K562 (cell line): ENCODE measurements at regions not wholly inside any gene's neighbourhood (a gene's known extent, or its start where the extent isn't known, plus 50 kb on each side); places are given as distances from the start of the nearest gene placed in this dataset.

Experiments used
- ATAC-seq: fragments of 200-7000 bp; cut with Tn5 transposase; 3 replicates; pipeline ENCODE4 v1.9.1; 2020; ENCODE audit warnings: moderate library complexity
- BruUV-seq: library from RNA; stranded (reverse); fragments of 400-500 nt; replicated peaks from 2 replicates; lab custom pipeline; 2021; lab: Mats Ljungman, UMichigan
- CTCF ChIA-PET: fragments of 300-600 bp; formaldehyde crosslinking; extraction: SDS; loops from one replicate; lab custom pipeline; 2021; ENCODE audit warnings: low intra/inter-chr PET ratio; lab: Yijun Ruan, JAX
- POLR2A ChIA-PET: fragments of 300-600, 350-650 bp; sonication (Branson Sonifier 250); formaldehyde crosslinking; extraction: SDS; loops from one replicate; lab custom pipeline; 2021; ENCODE audit warnings: antibody characterized with exemption, inconsistent platforms; lab: Yijun Ruan, JAX
- DNase-seq, 4 experiments: peaks; one replicate each; pipeline versions ENCODE4 v3.0.0 to v3.0.0-alpha.2; 2011 to 2018; ENCODE audit warnings: low spot score in 3 of 4, mixed read lengths in 3 of 4; ENCODE audit errors: extremely low read depth in 1 of 4
- FAIRE-seq: peaks from 2 replicates; lab custom pipeline; 2011; peaks lifted over from hg19 to GRCh38; lab: Jason Lieb, UNC
- H2AFZ ChIP-seq: 2 replicates; pipeline ENCODE4 v1.6.0; 2011; ENCODE audit warnings: low read depth, low read length, control low read depth, inconsistent platforms
- H3K27ac ChIP-seq: fragments of 200-600 bp; 3 replicates; pipeline ENCODE4 v1.8.0; 2011; ENCODE audit warnings: low read depth, mild to moderate bottlenecking, control low read depth, inconsistent platforms, low read length, moderate library complexity, mixed read lengths; ENCODE audit errors: extremely low read depth
- H3K27me3 ChIP-seq, 2 experiments: fragments of 300-600 bp in 1 of 2; 2 replicates in 1 of 2; 3 replicates in 1 of 2; pipeline versions ENCODE4 v1.6.0 to v1.8.0; 2011; ENCODE audit warnings: inconsistent platforms in 2 of 2, low read length in 2 of 2, mild to moderate bottlenecking in 1 of 2, mixed read lengths in 1 of 2, moderate library complexity in 1 of 2; ENCODE audit not compliant: control insufficient read depth in 2 of 2, insufficient read depth in 2 of 2
- H3K36me3 ChIP-seq: fragments of 300-600 bp; 3 replicates; pipeline ENCODE4 v1.8.0; 2011; ENCODE audit warnings: mild to moderate bottlenecking, low read length, inconsistent platforms; ENCODE audit not compliant: control insufficient read depth, insufficient read depth
- H3K4me1 ChIP-seq, 2 experiments: fragments of 200-600 bp in 1 of 2; replicated peaks in 1 of 2; 2 replicates in 1 of 2; 3 replicates in 1 of 2; pipeline versions ENCODE4 v1.5.1 to v1.8.0; 2011; ENCODE audit warnings: inconsistent platforms in 2 of 2, low read length in 2 of 2, mild to moderate bottlenecking in 1 of 2, mixed read lengths in 1 of 2, moderate library complexity in 1 of 2; ENCODE audit not compliant: control insufficient read depth in 2 of 2, insufficient read depth in 2 of 2
- H3K4me2 ChIP-seq: 2 replicates; pipeline ENCODE4 v1.6.1; 2011; ENCODE audit warnings: low read length, control low read depth, inconsistent platforms, mixed read lengths; ENCODE audit not compliant: insufficient read depth
- H3K4me3 ChIP-seq: fragments of 200-600 bp; sonication (generic), shearing (Covaris generic); 2 replicates; pipeline ENCODE4 v1.5.1; 2016; ENCODE audit warnings: control low read depth, inconsistent platforms
- H3K79me2 ChIP-seq: fragments of 200-600 bp; 3 replicates; pipeline ENCODE4 v1.8.0; 2011; ENCODE audit warnings: low read length, inconsistent platforms; ENCODE audit not compliant: control insufficient read depth, insufficient read depth
- H3K9ac ChIP-seq, 2 experiments: 2 replicates each; pipeline versions ENCODE4 v1.6.0 to v1.6.1; 2011; ENCODE audit warnings: low read depth in 2 of 2, low read length in 2 of 2, control low read depth in 1 of 2, inconsistent platforms in 1 of 2, mild to moderate bottlenecking in 1 of 2, mixed read lengths in 1 of 2; ENCODE audit not compliant: insufficient read depth in 1 of 2
- H3K9me1 ChIP-seq: one replicate; pipeline ENCODE4 v1.6.0; 2011; ENCODE audit warnings: inconsistent platforms, mild to moderate bottlenecking, low read length, moderate library complexity; ENCODE audit not compliant: control insufficient read depth, insufficient read depth
- H3K9me3 ChIP-seq: replicated peaks from 2 replicates; pipeline ENCODE4 v1.5.1; 2011; ENCODE audit warnings: low read depth, low read length, inconsistent platforms; ENCODE audit not compliant: control insufficient read depth, insufficient read depth
- H4K20me1 ChIP-seq: replicated peaks from 2 replicates; pipeline ENCODE4 v1.6.1; 2011; ENCODE audit warnings: low read length, inconsistent platforms, mixed read lengths; ENCODE audit not compliant: control insufficient read depth, insufficient read depth
- ATF3 ChIP-seq, 2 experiments: fragments of 450-650 bp in 1 of 2; sonication (generic) in 1 of 2; formaldehyde crosslinking in 1 of 2; IDR thresholded peaks in 1 of 2; conservative IDR thresholded peaks in 1 of 2; 2 replicates each; pipeline versions ENCODE4 v1.6.1 to v1.8.1; 2016 to 2023; ENCODE audit warnings: mild to moderate bottlenecking in 2 of 2, moderate library complexity in 2 of 2, inconsistent platforms in 1 of 2, missing genetic modification reagents in 1 of 2
- ATF6 ChIP-seq: sonication (generic); formaldehyde crosslinking; IDR thresholded peaks from 2 replicates; pipeline ENCODE4 v1.4.0; 2020; ENCODE audit warnings: mild to moderate bottlenecking, missing genetic modification reagents
- BACH1 ChIP-seq: fragments of 200-800 bp; sonication (Bioruptor generic); IDR thresholded peaks from 2 replicates; pipeline ENCODE4 v1.6.1; 2016; ENCODE audit warnings: missing genetic modification characterization, missing compliant biosample characterization
- CEBPG ChIP-seq, 3 experiments: fragments of 200-800 bp in 1 of 3; sonication (Bioruptor generic) in 1 of 3; sonication (generic) in 1 of 3; formaldehyde crosslinking in 1 of 3; IDR thresholded peaks in 2 of 3; conservative IDR thresholded peaks in 1 of 3; 2 replicates each; pipeline versions ENCODE4 v1.6.1 to v1.8.0; 2016 to 2022; ENCODE audit warnings: missing compliant biosample characterization in 2 of 3, missing genetic modification characterization in 2 of 3, mild to moderate bottlenecking in 1 of 3, missing genetic modification reagents in 1 of 3
- DMBX1 ChIP-seq: fragments of 250-450 bp; sonication (Bioruptor Pico); IDR thresholded peaks from 2 replicates; pipeline ENCODE4 v1.8.0; 2022; ENCODE audit warnings: inconsistent platforms, mild to moderate bottlenecking, moderate library complexity, borderline replicate concordance
- E2F1 ChIP-seq: sonication (generic); formaldehyde crosslinking; IDR thresholded peaks from 2 replicates; pipeline ENCODE4 v1.8.1; 2023; ENCODE audit warnings: mild to moderate bottlenecking, missing genetic modification reagents, moderate library complexity
- EP300 ChIP-seq: IDR thresholded peaks from 2 replicates; pipeline ENCODE4 v1.6.1; 2012; ENCODE audit warnings: low read length, improper control_type of control experiment
- HMG20B ChIP-seq: fragments of 250-450 bp; sonication (Bioruptor Pico); IDR thresholded peaks from 2 replicates; pipeline ENCODE4 v1.5.0; 2021; ENCODE audit warnings: mild to moderate bottlenecking
- HOXB6 ChIP-seq: fragments of 250-450 bp; sonication (Bioruptor Pico); IDR thresholded peaks from 2 replicates; pipeline ENCODE4 v1.5.1; 2022; ENCODE audit warnings: mild to moderate bottlenecking, borderline replicate concordance
- KDM1A ChIP-seq, 2 experiments: fragments of 450-650 bp; IDR thresholded peaks; 2 replicates each; pipeline ENCODE4 v1.6.1; 2016; ENCODE audit warnings: mild to moderate bottlenecking in 2 of 2
- MAZ ChIP-seq, 2 experiments: fragments of 450-650 bp in 1 of 2; sonication (generic) in 1 of 2; formaldehyde crosslinking; IDR thresholded peaks in 1 of 2; conservative IDR thresholded peaks in 1 of 2; 2 replicates each; pipeline versions ENCODE4 v1.4.0 to v1.5.0; 2020; ENCODE audit warnings: mild to moderate bottlenecking in 1 of 2, missing genetic modification reagents in 1 of 2
- NFE2 ChIP-seq: IDR thresholded peaks from 2 replicates; pipeline ENCODE4 v1.6.1; 2014; ENCODE audit warnings: antibody characterized with exemption, low read depth
- ZNF511 ChIP-seq: sonication (generic); formaldehyde crosslinking; IDR thresholded peaks from 2 replicates; pipeline ENCODE4 v1.8.0; 2022; ENCODE audit warnings: mild to moderate bottlenecking, missing genetic modification reagents
- ZNF583 ChIP-seq: fragments of 250-450 bp; sonication (Bioruptor Pico); IDR thresholded peaks from 2 replicates; pipeline ENCODE4 v1.4.0; 2020
- WGBS: fragments of 100-300 bp; shearing (Covaris generic); methylation state at CpG from one replicate; pipeline ENCODE4 v1.1.6; 2016; ENCODE audit warnings: low coverage, mixed read lengths; ENCODE audit not compliant: insufficient coverage; ENCODE audit errors: missing lambda C conversion rate; 5-methylcytosine and 5-hydroxymethylcytosine counted together
- in situ Hi-C: fragments of 300-500 bp; cut with MboI; formaldehyde crosslinking; loops from 4 replicates; pipeline ENCODE4 v1.15.0; 2018; ENCODE audit warnings: inconsistent platforms, mixed read lengths
- intact Hi-C: fragments of 100-400 bp; cut with micrococcal nuclease; formaldehyde crosslinking; loops from 2 replicates; pipeline ENCODE4 v1.14.2; 2022

GRCh38 chr16:50437769-50438437 lies 69.1 kb upstream of the BRD7 start (continued):
- TF ChIP-seq CEBPG (CRISPR knock-in tag; IDR thresholded peaks at IDR 0.05) (no peak), CEBPG (tag; conservative IDR thresholded peaks at IDR 0.05 in 1 of 2, IDR thresholded peaks at IDR 0.05 in 1 of 2) (no peak), DMBX1 (CRISPR knock-in tag) (no peak), KDM1A (IDR thresholded peaks at IDR 0.05) (no peak), E2F1 (CRISPR knock-in tag) (no peak), ZNF511 (CRISPR knock-in tag) (no peak), HOXB6 (CRISPR knock-in tag) (no peak)

- in situ Hi-C loops, result no loop called here
- no peak overlapping the region for H3K27ac ChIP-seq
- H3K27me3 ChIP-seq, result peaks cover 0 to 15% of the 10 kb centered on the region in 2 experiments; a peak in 1 of 5 replicates
- intact Hi-C loops, result no loop called here
- no peak overlapping the region for H3K9ac ChIP-seq
- FAIRE-seq (no peak), ATAC-seq (no peak), DNase-seq (no peak)
- H4K20me1 ChIP-seq, result no peaks in the 10 kb centered on the region
- H3K79me2 ChIP-seq, result no peaks in the 10 kb centered on the region
- H3K36me3 ChIP-seq, result no peaks in the 10 kb centered on the region
- no peak overlapping the region for H3K4me2 ChIP-seq
- no TSS peak for BruUV-seq
- H2AFZ ChIP-seq, result no peak overlapping the region
- no peaks in the 10 kb centered on the region for H3K4me1 ChIP-seq
- no peaks in the 10 kb centered on the region for H3K9me1 ChIP-seq
- WGBS, result 0% methylated on average over 3 of the region's 3 CpGs
- POLR2A ChIA-PET, result interaction anchor here (0.6 kb wide), 1 partner anchor 62 kb away, joined by 3 read pairs; no protein-coding TSS in a partner anchor
- CTCF ChIA-PET, result no interaction called here
- H3K9me3 ChIP-seq, result no peaks in the 10 kb centered on the region; the same call in 1 of the 2 replicates
- no peak overlapping the region for H3K4me3 ChIP-seq
- TF ChIP-seq ZNF583 (CRISPR knock-in tag) (no peak), ATF3 (IDR thresholded peaks at IDR 0.05) (no peak), ATF3 (CRISPR knock-in tag; conservative IDR thresholded peaks at IDR 0.05) (no peak), MAZ (CRISPR knock-in tag; conservative IDR thresholded peaks at IDR 0.05 in 1 of 2, IDR thresholded peaks at IDR 0.05 in 1 of 2) (no peak), HMG20B (no peak), EP300 (no peak), ATF6 (CRISPR knock-in tag) (no peak), NFE2 (no peak), BACH1 (tag) (no peak)
These were observed 67.5 kb upstream of the BRD7 start for GRCh38 chr16:50436271-50436670.
